WTC11 (cell line): ENCODE measurements at regions not wholly inside any gene's neighbourhood (a gene's known extent, or its start where the extent isn't known, plus 50 kb on each side); places are given as distances from the start of the nearest gene placed in this dataset.

Experiments
- ATAC-seq: fragments of 200-7000 bp; cut with Tn5 transposase; 2 replicates; pipeline ENCODE4 v1.10.0; 2021; ENCODE audit warnings: mild to moderate bottlenecking, moderate library complexity
- CTCF ChIA-PET: fragments of 300-600 bp; sonication (Branson Sonifier 250); formaldehyde crosslinking; loops from one replicate; lab custom pipeline; 2021; ENCODE audit warnings: antibody characterized with exemption; lab: Charles Lee
- POLR2A ChIA-PET: fragments of 350-600 bp; sonication (Branson Sonifier 250); formaldehyde crosslinking; loops from one replicate; lab custom pipeline; 2021; ENCODE audit warnings: antibody characterized with exemption; lab: Charles Lee
- DNase-seq: peaks from one replicate; pipeline ENCODE4 v3.0.0; 2021; ENCODE audit warnings: low spot score
- H3K27ac Mint-ChIP-seq: 2 replicates; pipeline ENCODE4 v1.8.0; 2021; ENCODE audit warnings: mixed read lengths
- H3K27me3 Mint-ChIP-seq: 2 replicates; pipeline ENCODE4 v1.8.0; 2021; ENCODE audit warnings: low read depth, mild to moderate bottlenecking, moderate library complexity, mixed read lengths
- H3K36me3 Mint-ChIP-seq: 2 replicates; pipeline ENCODE4 v1.8.0; 2021; ENCODE audit warnings: mixed read lengths
- H3K4me1 Mint-ChIP-seq: 2 replicates; pipeline ENCODE4 v1.8.0; 2022; ENCODE audit warnings: mixed read lengths
- H3K4me3 Mint-ChIP-seq: 2 replicates; pipeline ENCODE4 v1.8.0; 2021; ENCODE audit warnings: mild to moderate bottlenecking, moderate library complexity, mixed read lengths
- H3K9me3 Mint-ChIP-seq: 2 replicates; pipeline ENCODE4 v1.8.0; 2021; ENCODE audit warnings: mixed read lengths
- ATF2 ChIP-seq: sonication (generic); formaldehyde crosslinking; IDR thresholded peaks from 2 replicates; pipeline ENCODE4 v1.8.1; 2022; ENCODE audit warnings: low read depth, missing genetic modification reagents, borderline replicate concordance
- CDX4 ChIP-seq: fragments of 250-450 bp; sonication (Bioruptor Pico); IDR thresholded peaks from 2 replicates; pipeline ENCODE4 v1.9.0; 2021; ENCODE audit warnings: moderate library complexity, mild to moderate bottlenecking, inconsistent platforms, borderline replicate concordance
- FOXP4 ChIP-seq: sonication (generic); formaldehyde crosslinking; IDR thresholded peaks from 2 replicates; pipeline ENCODE4 v1.8.0; 2022; ENCODE audit warnings: mild to moderate bottlenecking, missing genetic modification reagents
- HMGA2 ChIP-seq: fragments of 250-450 bp; sonication (Bioruptor Pico); IDR thresholded peaks from 2 replicates; pipeline ENCODE4 v1.4.0; 2021; ENCODE audit warnings: mild to moderate bottlenecking, moderate library complexity
- NFYB ChIP-seq: sonication (generic); formaldehyde crosslinking; conservative IDR thresholded peaks from 2 replicates; pipeline ENCODE4 v1.8.0; 2022; ENCODE audit warnings: low read depth, missing genetic modification reagents
- NR2C2 ChIP-seq: sonication (generic); formaldehyde crosslinking; IDR thresholded peaks from 2 replicates; pipeline ENCODE4 v1.8.0; 2022; ENCODE audit warnings: mild to moderate bottlenecking, missing genetic modification reagents
- NR3C1 ChIP-seq: sonication (generic); formaldehyde crosslinking; conservative IDR thresholded peaks from 2 replicates; pipeline ENCODE4 v1.8.1; 2023; ENCODE audit warnings: low read depth, mild to moderate bottlenecking, missing genetic modification reagents
- PRDM15 ChIP-seq: sonication (generic); formaldehyde crosslinking; IDR thresholded peaks from 2 replicates; pipeline ENCODE4 v1.8.0; 2022; ENCODE audit warnings: missing genetic modification reagents
- SOX15 ChIP-seq: fragments of 250-450 bp; sonication (Bioruptor Pico); IDR thresholded peaks from 2 replicates; pipeline ENCODE4 v1.9.0; 2021; ENCODE audit warnings: mild to moderate bottlenecking
- STAT6 ChIP-seq: sonication (generic); formaldehyde crosslinking; conservative IDR thresholded peaks from 2 replicates; pipeline ENCODE4 v1.8.1; 2023; ENCODE audit warnings: mild to moderate bottlenecking, low read depth, missing genetic modification reagents, moderate library complexity
- ZMAT4 ChIP-seq: fragments of 250-450 bp; sonication (Bioruptor Pico); IDR thresholded peaks from 2 replicates; pipeline ENCODE4 v1.9.0; 2021; ENCODE audit warnings: mild to moderate bottlenecking
- ZNF138 ChIP-seq: sonication (generic); formaldehyde crosslinking; conservative IDR thresholded peaks from 2 replicates; pipeline ENCODE4 v1.8.1; 2022; ENCODE audit warnings: mild to moderate bottlenecking, moderate library complexity, missing genetic modification reagents
- ZNF219 ChIP-seq: sonication (generic); formaldehyde crosslinking; IDR thresholded peaks from 2 replicates; pipeline ENCODE4 v1.8.0; 2023; ENCODE audit warnings: missing genetic modification reagents, mild to moderate bottlenecking, borderline replicate concordance
- ZNF281 ChIP-seq: sonication (generic); formaldehyde crosslinking; IDR thresholded peaks from 2 replicates; pipeline ENCODE4 v1.8.0; 2023; ENCODE audit warnings: mild to moderate bottlenecking, missing genetic modification reagents
- ZNF396 ChIP-seq: fragments of 250-450 bp; sonication (Bioruptor Pico); IDR thresholded peaks from 2 replicates; pipeline ENCODE4 v1.8.0; 2021; ENCODE audit warnings: mild to moderate bottlenecking, moderate library complexity, borderline replicate concordance
- ZSCAN18 ChIP-seq: fragments of 250-450 bp; sonication (Bioruptor Pico); IDR thresholded peaks from 2 replicates; pipeline ENCODE4 v2.1.2; 2022; ENCODE audit warnings: mild to moderate bottlenecking, moderate library complexity

GRCh38 chr12:91629440-91629839, 446.8 kb upstream of the DCN start:
- DNase-seq = no peak
- Mint-ChIP-seq H3K4me3 (no peak overlapping the region), H3K27ac (no peak overlapping the region), H3K4me1 (no peaks in the 10 kb centered on the region)
- CTCF ChIA-PET = no interaction called here
- no peak for TF ChIP-seq ZNF219 (CRISPR knock-in tag)
- no peak for TF ChIP-seq ZNF396 (CRISPR knock-in tag)
- TF ChIP-seq PRDM15 (CRISPR knock-in tag) = no peak
- TF ChIP-seq NR2C2 (CRISPR knock-in tag) = no peak
- TF ChIP-seq HMGA2 = no peak
- no peak for TF ChIP-seq ZSCAN18
- no peak for TF ChIP-seq STAT6
- no peak for TF ChIP-seq ZNF281 (CRISPR knock-in tag)
- no peak for TF ChIP-seq ZMAT4 (CRISPR knock-in tag)
- no peak for TF ChIP-seq NR3C1 (CRISPR knock-in tag)
- TF ChIP-seq, all 79 proteins: peak for 0
- peaks cover 9% of the 10 kb centered on the region for H3K36me3 Mint-ChIP-seq
- H3K9me3 Mint-ChIP-seq = peaks cover 45% of the 10 kb centered on the region
- POLR2A ChIA-PET = no interaction called here
- no peak for ATAC-seq
- no peaks in the 10 kb centered on the region; the same call in 1 of the 2 replicates for H3K27me3 Mint-ChIP-seq

GRCh38 chr12:91628656-91629055, 446.0 kb upstream of the DCN start:
- no peaks in the 10 kb centered on the region for H3K4me1 Mint-ChIP-seq
- no peaks in the 10 kb centered on the region for H3K27me3 Mint-ChIP-seq
- POLR2A ChIA-PET = no interaction called here
- CTCF ChIA-PET = no interaction called here
- peaks cover 9% of the 10 kb centered on the region for H3K36me3 Mint-ChIP-seq
- peaks cover 43% of the 10 kb centered on the region for H3K9me3 Mint-ChIP-seq
- DNase-seq (no peak), ATAC-seq (no peak)
- no peak overlapping the region for H3K27ac Mint-ChIP-seq
- H3K4me3 Mint-ChIP-seq = no peak overlapping the region
- TF ChIP-seq ZNF219 (CRISPR knock-in tag) = no peak
- no peak for TF ChIP-seq STAT6
- no peak for TF ChIP-seq ATF2
- TF ChIP-seq SOX15 (CRISPR knock-in tag) = no peak
- no peak for TF ChIP-seq FOXP4
- TF ChIP-seq CDX4 (CRISPR knock-in tag) = no peak
- TF ChIP-seq NFYB (CRISPR knock-in tag) = no peak
- no peak for TF ChIP-seq ZNF138 (CRISPR knock-in tag)
